HG03342 (cell line): ENCODE measurements at regions not wholly inside any gene's neighbourhood (a gene's known extent, or its start where the extent isn't known, plus 50 kb on each side); places are given as distances from the start of the nearest gene placed in this dataset.

Experiments
- ATAC-seq: cut with Tn5 transposase; IDR thresholded peaks from one replicate; pipeline ENCODE4 v1.9.1; 2021; ENCODE audit warnings: mild to moderate bottlenecking, moderate library complexity; ENCODE audit not compliant: unreplicated experiment

GRCh38 chr14:51145246-51145645 is 50.3 kb upstream of the TRIM9 start:
- ATAC-seq, result no peak

GRCh38 chr14:51147183-51147582 is 52.3 kb upstream of the TRIM9 start:
- no peak for ATAC-seq

- no peak for ATAC-seq
Observed at GRCh38 chr14:51155326-51155725, 60.4 kb upstream of the TRIM9 start.

GRCh38 chr14:51157012-51157411 is 62.1 kb upstream of the TRIM9 start:
- ATAC-seq, result peak; percentile 62

GRCh38 chr14:51160871-51161270 is 66.0 kb upstream of the TRIM9 start:
- ATAC-seq, result peak; percentile 55

- no peak for ATAC-seq
Observed at GRCh38 chr14:51165415-51165814, 70.5 kb upstream of the TRIM9 start.

- ATAC-seq, result peak; percentile 47
Observed at GRCh38 chr14:51167587-51168214, 72.3 kb upstream of the TMX1 start.

GRCh38 chr14:51168215-51168613 is 71.8 kb upstream of the TMX1 start:
- ATAC-seq, result no peak

GRCh38 chr14:51173863-51174262 is 66.2 kb upstream of the TMX1 start:
- no peak for ATAC-seq

GRCh38 chr14:51176839-51177238 is 63.2 kb upstream of the TMX1 start:
- ATAC-seq, result no peak

GRCh38 chr14:51180577-51180976 is 59.5 kb upstream of the TMX1 start:
- ATAC-seq, result peak; percentile 91

GRCh38 chr14:51182131-51182565 is 57.9 kb upstream of the TMX1 start:
- no peak for ATAC-seq

- no peak for ATAC-seq
Observed at GRCh38 chr14:51185180-51185579, 54.9 kb upstream of the TMX1 start.

- ATAC-seq, result peak; percentile 80
Observed at GRCh38 chr14:51185754-51186153, 54.3 kb upstream of the TMX1 start.

- no peak for ATAC-seq
Observed at GRCh38 chr14:51188566-51189185, 51.4 kb upstream of the TMX1 start.

GRCh38 chr14:51189600-51190376 is 50.3 kb upstream of the TMX1 start:
- ATAC-seq, result no peak
